K562 (cell line): ENCODE measurements at regions not wholly inside any gene's neighbourhood (a gene's known extent, or its start where the extent isn't known, plus 50 kb on each side); places are given as distances from the start of the nearest gene placed in this dataset.

Source experiments
- CTCF ChIP-seq, 3 experiments: IDR thresholded peaks in 2 of 3; conservative IDR thresholded peaks in 1 of 3; 2 replicates each; pipeline ENCODE4 v1.5.1; 2011 to 2012; ENCODE audit warnings: low read length in 3 of 3, mild to moderate bottlenecking in 3 of 3, control low read depth in 2 of 3, improper control_type of control experiment in 1 of 3, inconsistent platforms in 1 of 3, low read depth in 1 of 3, mixed read lengths in 1 of 3, moderate library complexity in 1 of 3; ENCODE audit not compliant: insufficient read depth in 2 of 3
- EP300 ChIP-seq: IDR thresholded peaks from 2 replicates; pipeline ENCODE4 v1.6.1; 2012; ENCODE audit warnings: low read length, improper control_type of control experiment
- MXI1 ChIP-seq: IDR thresholded peaks from 2 replicates; pipeline ENCODE4 v1.6.1; 2011; ENCODE audit warnings: low read depth, mild to moderate bottlenecking, improper control_type of control experiment, low read length
- NBN ChIP-seq: fragments of 450-650 bp; IDR thresholded peaks from 2 replicates; pipeline ENCODE4 v1.6.1; 2016; ENCODE audit warnings: low read depth, mild to moderate bottlenecking
- POLR2A ChIP-seq: fragments of 450-650 bp; conservative IDR thresholded peaks from 2 replicates; pipeline ENCODE4 v1.6.1; 2016
- POLR2AphosphoS5 ChIP-seq: IDR thresholded peaks from 2 replicates; pipeline ENCODE4 v1.6.1; 2011; ENCODE audit warnings: mild to moderate bottlenecking, low read depth, low read length, moderate library complexity; ENCODE audit not compliant: control insufficient read depth, insufficient read depth
- TAF1 ChIP-seq: IDR thresholded peaks from 2 replicates; pipeline ENCODE4 v1.6.1; 2011; ENCODE audit warnings: mild to moderate bottlenecking, low read length, moderate library complexity; ENCODE audit not compliant: insufficient read depth, control insufficient read depth, severe bottlenecking; ENCODE audit errors: extremely low read depth
- TOE1 ChIP-seq, 2 experiments: fragments of 450-650 bp in 1 of 2; sonication (generic) in 1 of 2; formaldehyde crosslinking in 1 of 2; IDR thresholded peaks; 2 replicates each; pipeline versions ENCODE4 v1.7.1 to v1.8.0; 2016 to 2022; ENCODE audit warnings: borderline replicate concordance in 2 of 2, mild to moderate bottlenecking in 2 of 2, antibody characterized with exemption in 1 of 2, inconsistent platforms in 1 of 2, low read depth in 1 of 2, missing genetic modification reagents in 1 of 2, moderate library complexity in 1 of 2
- XRCC3 ChIP-seq: fragments of 450-650 bp; IDR thresholded peaks from 2 replicates; pipeline ENCODE4 v1.6.1; 2017; ENCODE audit warnings: mild to moderate bottlenecking, moderate library complexity
- ZBTB26 ChIP-seq: fragments of 450-650 bp; formaldehyde crosslinking; IDR thresholded peaks from 2 replicates; pipeline ENCODE4 v1.4.0; 2022; ENCODE audit warnings: missing genetic modification characterization
- ZNF140 ChIP-seq: fragments of 250-450 bp; sonication (Bioruptor Pico); IDR thresholded peaks from 2 replicates; pipeline ENCODE4 v1.8.0; 2021; ENCODE audit warnings: moderate library complexity, mild to moderate bottlenecking, inconsistent platforms

- TF ChIP-seq CTCF (IDR thresholded peaks at IDR 0.05 in 2 of 3, conservative IDR thresholded peaks at IDR 0.05 in 1 of 3; ENCODE audit: insufficient read depth in 2 of 3, low read depth in 1 of 3, low read length in 3 of 3) (no peak), ZBTB26 (CRISPR knock-in tag) (no peak), ZNF140 (no peak), MXI1 (no peak), POLR2AphosphoS5 (no peak), XRCC3 (no peak), POLR2A (no peak), TOE1 (IDR thresholded peaks at IDR 0.05; ENCODE audit: borderline replicate concordance) (no peak), TOE1 (CRISPR knock-in tag; IDR thresholded peaks at IDR 0.05; ENCODE audit: borderline replicate concordance, low read depth) (no peak), TAF1 (no peak), NBN (no peak), EP300 (no peak)
Measured at GRCh38 chr19:28176193-28176592, 1036.8 kb downstream of the UQCRFS1 start.
